Activated CD8-positive, alpha-beta T cell treated with anti-CD3 and anti-CD28 coated beads, Interleukin-2, amount 10 ng/mL, durations not matched to agents 7 days and 5 days (primary cell): ENCODE measurements at regions not wholly inside any gene's neighbourhood (a gene's known extent, or its start where the extent isn't known, plus 50 kb on each side); places are given as distances from the start of the nearest gene placed in this dataset.
A peak's percentile ranks its signal among the peaks of the same experiment; 100 is the strongest.
"Not testable (repeated sequence)": the region's sequence is repeated elsewhere in the genome, so short reads cannot be mapped to it uniquely, and the experiment has no call there.

Source experiments
- ATAC-seq: fragments of 150-1000 bp; cut with Tn5 transposase; one replicate; pipeline ENCODE4 v1.10.0; 2021; ENCODE audit warnings: moderate library complexity
- CTCF ChIA-PET: fragments of 350-600 bp; sonication (Branson Sonifier 250); formaldehyde crosslinking; loops from one replicate; lab custom pipeline; 2021; ENCODE audit warnings: antibody characterized with exemption; lab: Charles Lee
- POLR2A ChIA-PET: fragments of 350-600 bp; sonication (Branson Sonifier 250); formaldehyde crosslinking; loops from one replicate; lab custom pipeline; 2021; ENCODE audit warnings: antibody characterized with exemption; lab: Charles Lee
- DNase-seq: peaks from one replicate; pipeline ENCODE4 v3.0.0-alpha.2; 2020
- H3K27ac Mint-ChIP-seq: one replicate; pipeline ENCODE4 v1.8.0; 2021; ENCODE audit warnings: mild to moderate bottlenecking, mixed read lengths
- H3K27me3 Mint-ChIP-seq: one replicate; pipeline ENCODE4 v1.8.0; 2021; ENCODE audit warnings: low read depth, mixed read lengths
- H3K36me3 Mint-ChIP-seq: one replicate; pipeline ENCODE4 v1.8.0; 2021; ENCODE audit warnings: low read depth, mixed read lengths
- H3K4me1 Mint-ChIP-seq: one replicate; pipeline ENCODE4 v1.8.0; 2021; ENCODE audit warnings: low read depth, mixed read lengths
- H3K4me3 Mint-ChIP-seq: one replicate; pipeline ENCODE4 v1.8.0; 2021; ENCODE audit warnings: mild to moderate bottlenecking, mixed read lengths
- H3K9me3 Mint-ChIP-seq: one replicate; pipeline ENCODE4 v1.8.0; 2022; ENCODE audit warnings: mixed read lengths; ENCODE audit not compliant: insufficient read depth

DNA sequence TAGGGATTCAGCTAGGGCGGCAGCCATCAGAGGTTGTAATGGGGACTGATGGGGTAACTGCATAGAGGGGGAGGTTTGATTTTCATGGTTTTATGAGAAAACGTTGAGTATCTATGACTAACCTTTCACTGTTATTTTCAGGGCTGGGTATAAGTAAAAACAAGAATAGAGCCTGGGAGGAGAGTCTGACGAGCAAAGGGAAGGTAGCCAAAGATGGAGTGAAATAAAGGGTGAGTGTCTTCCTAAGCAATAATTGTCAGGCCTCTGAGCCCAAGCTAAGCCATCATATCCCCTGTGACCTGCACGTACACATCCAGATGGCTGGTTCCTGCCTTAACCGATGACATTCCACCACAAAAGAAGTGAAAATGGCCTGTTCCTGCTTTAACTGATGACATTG is 281.5 kb downstream of the RPS4Y2 start:
- POLR2A ChIA-PET, DNase-seq, H3K9me3 Mint-ChIP-seq, CTCF ChIA-PET, H3K36me3 Mint-ChIP-seq, H3K27ac Mint-ChIP-seq, ATAC-seq, H3K27me3 Mint-ChIP-seq, H3K4me3 Mint-ChIP-seq: not testable (repeated sequence)
- peaks cover 33% of the 10 kb centered on the region for H3K4me1 Mint-ChIP-seq

- ATAC-seq, result no peak
- no peaks in the 10 kb centered on the region for H3K27me3 Mint-ChIP-seq
- H3K4me1 Mint-ChIP-seq, result peaks cover 11% of the 10 kb centered on the region
These were observed 283.9 kb downstream of the RPS4Y2 start for GRCh38 chrY:21039811-21040210.

GRCh38 chrY:21040711-21041110 is 284.8 kb downstream of the RPS4Y2 start:
- ATAC-seq, POLR2A ChIA-PET, H3K27me3 Mint-ChIP-seq, H3K27ac Mint-ChIP-seq, DNase-seq, H3K9me3 Mint-ChIP-seq, H3K4me3 Mint-ChIP-seq, H3K4me1 Mint-ChIP-seq, H3K36me3 Mint-ChIP-seq: not testable (repeated sequence)
- CTCF ChIA-PET, result interaction anchor here (0.6 kb wide), 1 partner anchor 420 kb away, joined by 3 read pairs; no protein-coding TSS in a partner anchor

More at GRCh38 chrY:21039811-21040210, 283.9 kb downstream of the RPS4Y2 start:
- Mint-ChIP-seq H3K36me3 (peaks cover 8% of the 10 kb centered on the region), H3K27ac (no peak overlapping the region), H3K4me3 (no peak overlapping the region), H3K9me3 (no peaks in the 10 kb centered on the region)
- CTCF ChIA-PET, result no interaction called here
- DNase-seq, result no peak
- POLR2A ChIA-PET, result no interaction called here

- no peaks in the 10 kb centered on the region for H3K9me3 Mint-ChIP-seq
- no peak for DNase-seq
- H3K4me3 Mint-ChIP-seq, result no peak overlapping the region
- H3K4me1 Mint-ChIP-seq, result peaks cover 8% of the 10 kb centered on the region
- ChIA-PET CTCF (no interaction called here), POLR2A (no interaction called here)
- no peaks in the 10 kb centered on the region for H3K27me3 Mint-ChIP-seq
- no peak for ATAC-seq
- peaks cover 2% of the 10 kb centered on the region for H3K36me3 Mint-ChIP-seq
- H3K27ac Mint-ChIP-seq, result no peak overlapping the region
These were observed 317.2 kb downstream of the RPS4Y2 start for GRCh38 chrY:21073079-21073478.

GRCh38 chrY:21073641-21074260 is 317.8 kb downstream of the RPS4Y2 start:
- H3K4me3 Mint-ChIP-seq, result no peak overlapping the region
- no peaks in the 10 kb centered on the region for H3K27me3 Mint-ChIP-seq
- peaks cover 1% of the 10 kb centered on the region for H3K36me3 Mint-ChIP-seq
- DNase-seq (no peak), ATAC-seq (no peak)
- H3K27ac Mint-ChIP-seq, result no peak overlapping the region
- H3K9me3 Mint-ChIP-seq, result no peaks in the 10 kb centered on the region
- ChIA-PET CTCF (no interaction called here), POLR2A (no interaction called here)
- peaks cover 8% of the 10 kb centered on the region for H3K4me1 Mint-ChIP-seq

DNA sequence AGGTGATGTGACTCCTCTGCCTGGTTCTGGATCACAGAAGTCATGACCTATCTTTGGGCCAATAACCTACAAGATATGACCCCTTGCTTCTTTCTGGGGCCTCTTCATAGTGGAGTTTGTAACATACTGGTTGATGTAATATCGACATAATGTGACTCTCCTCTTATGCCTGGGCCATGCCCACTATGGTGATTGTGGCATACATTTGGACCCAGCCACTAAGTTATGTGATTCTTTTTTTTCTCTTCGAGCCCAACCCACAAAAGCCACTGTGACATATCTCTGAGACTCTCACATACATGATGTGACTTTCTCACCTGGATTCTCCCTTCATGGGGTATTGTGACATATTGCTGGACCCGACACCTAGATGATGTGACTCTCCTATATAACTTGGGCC is 319.8 kb downstream of the RPS4Y2 start:
- ChIA-PET POLR2A (no interaction called here), CTCF (no interaction called here)
- H3K27me3 Mint-ChIP-seq, result no peaks in the 10 kb centered on the region
- H3K36me3 Mint-ChIP-seq, result no peaks in the 10 kb centered on the region
- ATAC-seq, result no peak
- H3K27ac Mint-ChIP-seq, result no peak overlapping the region
- H3K4me1 Mint-ChIP-seq, result peaks cover 8% of the 10 kb centered on the region
- DNase-seq, result no peak
- no peak overlapping the region for H3K4me3 Mint-ChIP-seq
- no peaks in the 10 kb centered on the region for H3K9me3 Mint-ChIP-seq

GRCh38 chrY:21079670-21080069 is 323.8 kb downstream of the RPS4Y2 start:
- ATAC-seq, result no peak
- H3K4me3 Mint-ChIP-seq, result no peak overlapping the region
- ChIA-PET POLR2A (no interaction called here), CTCF (no interaction called here)
- no peaks in the 10 kb centered on the region for H3K27me3 Mint-ChIP-seq
- no peak for DNase-seq
- H3K36me3 Mint-ChIP-seq, result no peaks in the 10 kb centered on the region
- peaks cover 8% of the 10 kb centered on the region for H3K4me1 Mint-ChIP-seq
- H3K9me3 Mint-ChIP-seq, result no peaks in the 10 kb centered on the region
- H3K27ac Mint-ChIP-seq, result no peak overlapping the region

- ChIA-PET POLR2A (no interaction called here), CTCF (no interaction called here)
- H3K27me3 Mint-ChIP-seq, result no peaks in the 10 kb centered on the region
- ATAC-seq, result no peak
- H3K36me3 Mint-ChIP-seq, result peaks cover under 1% of the 10 kb centered on the region
- H3K4me3 Mint-ChIP-seq, result no peak overlapping the region
- no peaks in the 10 kb centered on the region for H3K9me3 Mint-ChIP-seq
- H3K4me1 Mint-ChIP-seq, result peaks cover 3% of the 10 kb centered on the region
- no peak overlapping the region for H3K27ac Mint-ChIP-seq
- no peak for DNase-seq
These were observed 326.0 kb downstream of the RPS4Y2 start for GRCh38 chrY:21081640-21082611.

GRCh38 chrY:21082639-21083038 is 326.7 kb downstream of the RPS4Y2 start:
- ATAC-seq, result no peak

DNA sequence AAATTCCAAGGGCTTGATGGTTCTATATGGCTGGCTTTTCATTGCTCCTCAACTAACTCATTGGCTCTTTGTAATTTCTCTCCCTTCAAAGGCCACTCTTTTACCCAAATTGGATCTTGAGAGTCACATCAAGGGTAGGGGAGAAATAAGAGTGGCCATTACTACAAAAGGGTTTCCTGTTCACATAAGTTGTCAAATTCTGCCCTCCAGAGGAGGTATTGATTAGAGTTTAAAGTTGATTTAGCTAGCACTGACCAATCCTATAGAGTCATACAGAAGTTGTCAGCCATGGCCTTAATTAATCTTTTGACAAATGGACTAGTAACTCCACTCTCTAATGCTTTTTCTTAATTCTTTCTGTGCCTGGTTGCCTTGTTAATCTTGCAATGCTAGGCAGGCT is 336.0 kb downstream of the RPS4Y2 start:
- H3K4me3 Mint-ChIP-seq, result no peak overlapping the region
- CTCF ChIA-PET, result interaction anchor here (0.6 to 1.0 kb wide), 2 partner anchors 14 to 168 kb away, joined by 3 read pairs; no protein-coding TSS in a partner anchor

More at GRCh38 chrY:21082639-21083038, 326.7 kb downstream of the RPS4Y2 start:
- no peak for DNase-seq
- H3K27ac Mint-ChIP-seq, result no peak overlapping the region
- no peak overlapping the region for H3K4me3 Mint-ChIP-seq
- H3K4me1 Mint-ChIP-seq, result peaks cover 2% of the 10 kb centered on the region
- H3K36me3 Mint-ChIP-seq, result peaks cover 5% of the 10 kb centered on the region
- ChIA-PET CTCF (no interaction called here), POLR2A (no interaction called here)
- H3K27me3 Mint-ChIP-seq, result no peaks in the 10 kb centered on the region
- no peaks in the 10 kb centered on the region for H3K9me3 Mint-ChIP-seq

DNA sequence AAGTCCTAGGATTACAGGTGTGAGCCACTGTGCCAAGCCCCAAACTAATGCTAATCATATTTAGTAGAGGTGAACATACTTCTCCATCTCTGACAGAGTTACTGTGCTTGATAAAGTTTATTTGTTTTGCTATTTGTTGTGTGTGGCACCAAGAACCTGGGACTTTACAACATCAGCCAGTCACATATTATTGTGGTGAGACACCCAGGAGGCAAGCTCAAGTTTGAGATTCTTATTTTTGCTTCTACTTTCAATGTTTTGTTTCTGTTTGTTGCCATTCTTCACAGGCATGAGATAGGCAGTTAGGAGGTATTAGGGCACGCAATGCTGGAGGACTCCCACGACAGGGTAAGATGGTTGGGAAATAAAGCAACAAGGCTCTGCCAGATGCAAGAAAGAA is 346.6 kb downstream of the RPS4Y2 start:
- no peak for DNase-seq
- H3K27me3 Mint-ChIP-seq, result no peaks in the 10 kb centered on the region
- ChIA-PET POLR2A (no interaction called here), CTCF (no interaction called here)
- no peaks in the 10 kb centered on the region for H3K9me3 Mint-ChIP-seq
- no peak overlapping the region for H3K27ac Mint-ChIP-seq
- peaks cover 7% of the 10 kb centered on the region for H3K36me3 Mint-ChIP-seq
- H3K4me1 Mint-ChIP-seq, result peaks cover 29% of the 10 kb centered on the region
- no peak for ATAC-seq
- no peak overlapping the region for H3K4me3 Mint-ChIP-seq

More for the DNA sequence above, 336.0 kb downstream of the RPS4Y2 start:
- POLR2A ChIA-PET, result no interaction called here
- no peak overlapping the region for H3K27ac Mint-ChIP-seq
- H3K36me3 Mint-ChIP-seq, result peaks cover 7% of the 10 kb centered on the region
- DNase-seq (no peak), ATAC-seq (no peak)
- no peaks in the 10 kb centered on the region for H3K9me3 Mint-ChIP-seq
- no peaks in the 10 kb centered on the region for H3K27me3 Mint-ChIP-seq
- peaks cover 5% of the 10 kb centered on the region for H3K4me1 Mint-ChIP-seq

DNA sequence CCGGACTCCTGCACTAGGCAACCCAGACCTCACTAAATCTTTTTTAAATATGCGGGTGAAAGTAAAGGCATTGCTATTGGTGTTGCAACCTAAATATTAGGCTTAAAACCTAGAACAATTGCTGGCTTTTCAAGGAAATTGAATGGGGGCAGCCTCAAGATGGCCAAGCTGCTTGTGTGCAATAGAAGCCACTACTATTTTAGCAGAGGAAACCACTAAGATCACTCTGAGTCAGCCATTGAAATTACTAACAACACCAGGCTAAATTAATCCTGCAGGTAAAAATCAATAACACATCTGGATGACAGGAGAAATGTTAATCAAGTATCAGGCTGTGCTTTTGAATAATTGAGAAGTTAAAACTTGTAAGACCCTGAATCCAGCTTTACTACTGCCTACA is 348.0 kb downstream of the RPS4Y2 start:
- H3K4me3 Mint-ChIP-seq, result no peak overlapping the region
- ATAC-seq, result no peak
- peak overlapping the region; percentile 43 for H3K27ac Mint-ChIP-seq
- CTCF ChIA-PET, result interaction anchor here (0.8 to 1.0 kb wide), 2 partner anchors 72 to 358 kb away, joined by 3 read pairs; no protein-coding TSS in a partner anchor
- POLR2A ChIA-PET, result no interaction called here
- H3K27me3 Mint-ChIP-seq, result no peaks in the 10 kb centered on the region
- H3K9me3 Mint-ChIP-seq, result no peaks in the 10 kb centered on the region
- H3K4me1 Mint-ChIP-seq, result peaks cover 29% of the 10 kb centered on the region
- H3K36me3 Mint-ChIP-seq, result peaks cover 7% of the 10 kb centered on the region
- peak; percentile 22 for DNase-seq
